Activated naive CD4-positive, alpha-beta T cell treated with anti-CD3 and anti-CD28 coated beads, Interleukin-2, amount 50 U/mL, for 24 hours (primary cell): ENCODE measurements at regions not wholly inside any gene's neighbourhood (a gene's known extent, or its start where the extent isn't known, plus 50 kb on each side); places are given as distances from the start of the nearest gene placed in this dataset.

ENCODE experiments used
- H3K27ac Mint-ChIP-seq: one replicate; pipeline ENCODE4 v1.8.0; 2021; ENCODE audit warnings: mild to moderate bottlenecking, mixed read lengths
- H3K27me3 Mint-ChIP-seq: one replicate; pipeline ENCODE4 v1.8.0; 2021; ENCODE audit warnings: mixed read lengths
- H3K36me3 Mint-ChIP-seq: one replicate; pipeline ENCODE4 v1.8.0; 2021; ENCODE audit warnings: mixed read lengths
- H3K4me1 Mint-ChIP-seq: one replicate; pipeline ENCODE4 v1.8.0; 2021; ENCODE audit warnings: mixed read lengths
- H3K4me3 Mint-ChIP-seq: one replicate; pipeline ENCODE4 v1.8.0; 2021; ENCODE audit warnings: mild to moderate bottlenecking, mixed read lengths
- H3K9me3 Mint-ChIP-seq: one replicate; pipeline ENCODE4 v1.8.0; 2021; ENCODE audit warnings: mixed read lengths

GRCh38 chr7:119515962-119516361 lies 757.0 kb upstream of the KCND2 start:
- Mint-ChIP-seq H3K36me3 (no peaks in the 10 kb centered on the region), H3K9me3 (peaks cover 9% of the 10 kb centered on the region), H3K27ac (no peak overlapping the region), H3K27me3 (no peaks in the 10 kb centered on the region), H3K4me3 (no peak overlapping the region), H3K4me1 (no peaks in the 10 kb centered on the region)

GRCh38 chr7:119522263-119522662 lies 750.7 kb upstream of the KCND2 start:
- Mint-ChIP-seq H3K9me3 (peaks cover 16% of the 10 kb centered on the region), H3K27me3 (no peaks in the 10 kb centered on the region), H3K4me1 (no peaks in the 10 kb centered on the region), H3K36me3 (no peaks in the 10 kb centered on the region), H3K27ac (no peak overlapping the region), H3K4me3 (no peak overlapping the region)

GRCh38 chr7:119522698-119523097 lies 750.3 kb upstream of the KCND2 start:
- H3K27me3 Mint-ChIP-seq, result no peaks in the 10 kb centered on the region
- H3K9me3 Mint-ChIP-seq, result peaks cover 15% of the 10 kb centered on the region
- no peaks in the 10 kb centered on the region for H3K4me1 Mint-ChIP-seq
- no peak overlapping the region for H3K4me3 Mint-ChIP-seq
- no peaks in the 10 kb centered on the region for H3K36me3 Mint-ChIP-seq
- no peak overlapping the region for H3K27ac Mint-ChIP-seq

- no peak overlapping the region for H3K27ac Mint-ChIP-seq
- no peaks in the 10 kb centered on the region for H3K4me1 Mint-ChIP-seq
- no peaks in the 10 kb centered on the region for H3K27me3 Mint-ChIP-seq
- H3K4me3 Mint-ChIP-seq, result no peak overlapping the region
- H3K36me3 Mint-ChIP-seq, result no peaks in the 10 kb centered on the region
- no peaks in the 10 kb centered on the region for H3K9me3 Mint-ChIP-seq
Measured at GRCh38 chr7:119545118-119545517, 727.9 kb upstream of the KCND2 start.

- H3K36me3 Mint-ChIP-seq, result no peaks in the 10 kb centered on the region
- no peak overlapping the region for H3K27ac Mint-ChIP-seq
- no peak overlapping the region for H3K4me3 Mint-ChIP-seq
- H3K4me1 Mint-ChIP-seq, result no peaks in the 10 kb centered on the region
- H3K27me3 Mint-ChIP-seq, result no peaks in the 10 kb centered on the region
- H3K9me3 Mint-ChIP-seq, result peaks cover 12% of the 10 kb centered on the region
Measured at GRCh38 chr7:119555788-119556187, 717.2 kb upstream of the KCND2 start.

- Mint-ChIP-seq H3K36me3 (no peaks in the 10 kb centered on the region), H3K4me1 (no peaks in the 10 kb centered on the region), H3K27me3 (no peaks in the 10 kb centered on the region), H3K4me3 (no peak overlapping the region), H3K9me3 (peaks cover 12% of the 10 kb centered on the region), H3K27ac (no peak overlapping the region)
Measured at GRCh38 chr7:119556436-119556835, 716.5 kb upstream of the KCND2 start.

GRCh38 chr7:119561751-119562150 lies 711.2 kb upstream of the KCND2 start:
- Mint-ChIP-seq H3K4me3 (no peak overlapping the region), H3K4me1 (no peaks in the 10 kb centered on the region), H3K9me3 (peaks cover 13% of the 10 kb centered on the region), H3K36me3 (no peaks in the 10 kb centered on the region), H3K27me3 (no peaks in the 10 kb centered on the region), H3K27ac (no peak overlapping the region)

GRCh38 chr7:119562839-119563238 lies 710.1 kb upstream of the KCND2 start:
- Mint-ChIP-seq H3K27me3 (no peaks in the 10 kb centered on the region), H3K4me3 (no peak overlapping the region), H3K27ac (no peak overlapping the region), H3K4me1 (no peaks in the 10 kb centered on the region), H3K9me3 (peaks cover 7% of the 10 kb centered on the region), H3K36me3 (no peaks in the 10 kb centered on the region)

GRCh38 chr7:119571666-119572065 lies 701.3 kb upstream of the KCND2 start:
- Mint-ChIP-seq H3K36me3 (no peaks in the 10 kb centered on the region), H3K4me1 (no peaks in the 10 kb centered on the region), H3K27ac (no peak overlapping the region)

GRCh38 chr7:119572132-119572531 lies 700.8 kb upstream of the KCND2 start:
- H3K9me3 Mint-ChIP-seq, result peaks cover 5% of the 10 kb centered on the region
- H3K27me3 Mint-ChIP-seq, result no peaks in the 10 kb centered on the region
- no peaks in the 10 kb centered on the region for H3K36me3 Mint-ChIP-seq
- no peak overlapping the region for H3K4me3 Mint-ChIP-seq
- H3K4me1 Mint-ChIP-seq, result no peaks in the 10 kb centered on the region
- H3K27ac Mint-ChIP-seq, result no peak overlapping the region

More at GRCh38 chr7:119571666-119572065, 701.3 kb upstream of the KCND2 start:
- no peaks in the 10 kb centered on the region for H3K27me3 Mint-ChIP-seq
- no peak overlapping the region for H3K4me3 Mint-ChIP-seq
- H3K9me3 Mint-ChIP-seq, result peaks cover 5% of the 10 kb centered on the region

GRCh38 chr7:119572541-119572940 lies 700.4 kb upstream of the KCND2 start:
- no peak overlapping the region for H3K4me3 Mint-ChIP-seq
- H3K27me3 Mint-ChIP-seq, result no peaks in the 10 kb centered on the region
- no peaks in the 10 kb centered on the region for H3K36me3 Mint-ChIP-seq
- no peak overlapping the region for H3K27ac Mint-ChIP-seq
- peaks cover 5% of the 10 kb centered on the region for H3K9me3 Mint-ChIP-seq
- no peaks in the 10 kb centered on the region for H3K4me1 Mint-ChIP-seq

- Mint-ChIP-seq H3K27ac (no peak overlapping the region), H3K27me3 (no peaks in the 10 kb centered on the region), H3K4me1 (no peaks in the 10 kb centered on the region), H3K4me3 (no peak overlapping the region), H3K36me3 (no peaks in the 10 kb centered on the region), H3K9me3 (peaks cover 5% of the 10 kb centered on the region)
Measured at GRCh38 chr7:119578116-119578515, 694.9 kb upstream of the KCND2 start.

- no peaks in the 10 kb centered on the region for H3K27me3 Mint-ChIP-seq
- no peaks in the 10 kb centered on the region for H3K9me3 Mint-ChIP-seq
- no peaks in the 10 kb centered on the region for H3K4me1 Mint-ChIP-seq
- H3K27ac Mint-ChIP-seq, result no peak overlapping the region
- H3K4me3 Mint-ChIP-seq, result no peak overlapping the region
- no peaks in the 10 kb centered on the region for H3K36me3 Mint-ChIP-seq
Measured at GRCh38 chr7:119594956-119595355, 678.0 kb upstream of the KCND2 start.

GRCh38 chr7:119596651-119597050 lies 676.3 kb upstream of the KCND2 start:
- Mint-ChIP-seq H3K27me3 (no peaks in the 10 kb centered on the region), H3K4me1 (no peaks in the 10 kb centered on the region), H3K9me3 (peaks cover 5% of the 10 kb centered on the region), H3K4me3 (no peak overlapping the region), H3K36me3 (no peaks in the 10 kb centered on the region), H3K27ac (no peak overlapping the region)

GRCh38 chr7:119606297-119606696 lies 666.7 kb upstream of the KCND2 start:
- H3K4me3 Mint-ChIP-seq, result no peak overlapping the region
- no peak overlapping the region for H3K27ac Mint-ChIP-seq
- no peaks in the 10 kb centered on the region for H3K27me3 Mint-ChIP-seq
- peaks cover 17% of the 10 kb centered on the region for H3K9me3 Mint-ChIP-seq
- no peaks in the 10 kb centered on the region for H3K36me3 Mint-ChIP-seq
- no peaks in the 10 kb centered on the region for H3K4me1 Mint-ChIP-seq

- H3K4me3 Mint-ChIP-seq, result no peak overlapping the region
- H3K4me1 Mint-ChIP-seq, result no peaks in the 10 kb centered on the region
- H3K27me3 Mint-ChIP-seq, result no peaks in the 10 kb centered on the region
- H3K27ac Mint-ChIP-seq, result no peak overlapping the region
- no peaks in the 10 kb centered on the region for H3K36me3 Mint-ChIP-seq
- H3K9me3 Mint-ChIP-seq, result no peaks in the 10 kb centered on the region
Measured at GRCh38 chr7:119620769-119621168, 652.2 kb upstream of the KCND2 start.

- Mint-ChIP-seq H3K9me3 (no peaks in the 10 kb centered on the region), H3K4me1 (no peaks in the 10 kb centered on the region), H3K27me3 (no peaks in the 10 kb centered on the region), H3K27ac (no peak overlapping the region), H3K4me3 (no peak overlapping the region), H3K36me3 (no peaks in the 10 kb centered on the region)
Measured at GRCh38 chr7:119623427-119623826, 649.5 kb upstream of the KCND2 start.
